Spleen (tissue), 11 donors: ENCODE measurements at regions not wholly inside any gene's neighbourhood (a gene's known extent, or its start where the extent isn't known, plus 50 kb on each side); places are given as distances from the start of the nearest gene placed in this dataset.

Experiments used
- DNase-seq: peaks from one replicate; pipeline ENCODE4 v3.0.0-alpha.2; 2020
- H3K27ac ChIP-seq, 8 donors: fragments of 200-600 bp; sonication (generic) in 7 of 8; 1 replicate in 4 of 8; 2 replicates in 4 of 8; pipeline versions ENCODE4 v1.5.0 to v1.8.0; 2016 to 2021; ENCODE audit warnings: inconsistent platforms in 4 of 8, mild to moderate bottlenecking in 4 of 8, moderate library complexity in 1 of 8
- H3K27me3 ChIP-seq, 7 donors: fragments of 200-600 bp; sonication (generic) in 6 of 7; replicated peaks in 1 of 7; 1 replicate in 4 of 7; 2 replicates in 3 of 7; pipeline versions ENCODE4 v1.5.0 to v1.8.0; 2016 to 2021; ENCODE audit warnings: inconsistent platforms in 3 of 7, mild to moderate bottlenecking in 1 of 7
- H3K36me3 ChIP-seq, 6 donors: fragments of 200-600 bp; sonication (generic) in 5 of 6; 1 replicate in 4 of 6; 2 replicates in 2 of 6; pipeline versions ENCODE4 v1.5.0 to v1.8.0; 2016 to 2021; ENCODE audit warnings: inconsistent platforms in 2 of 6
- H3K4me1 ChIP-seq, 6 donors: fragments of 200-600 bp; sonication (generic) in 5 of 6; 1 replicate in 3 of 6; 2 replicates in 3 of 6; pipeline versions ENCODE4 v1.5.0 to v1.8.0; 2016 to 2021; ENCODE audit warnings: inconsistent platforms in 3 of 6
- H3K4me3 ChIP-seq, 8 donors: fragments of 200-600 bp; sonication (generic) in 7 of 8; 1 replicate in 4 of 8; 2 replicates in 4 of 8; pipeline versions ENCODE4 v1.5.0 to v1.8.0; 2016 to 2021; ENCODE audit warnings: inconsistent platforms in 4 of 8, mild to moderate bottlenecking in 4 of 8, moderate library complexity in 2 of 8
- H3K9me3 ChIP-seq, 8 donors: fragments of 200-600 bp; sonication (generic) in 7 of 8; 1 replicate in 4 of 8; 2 replicates in 4 of 8; pipeline versions ENCODE4 v1.5.0 to v1.8.0; 2016 to 2021; ENCODE audit warnings: inconsistent platforms in 4 of 8
- CTCF ChIP-seq, 11 experiments: fragments of 200-600 bp in 7 of 11; fragments of 450-650 bp in 4 of 11; sonication (generic) in 4 of 11; IDR thresholded peaks in 8 of 11; conservative IDR thresholded peaks in 3 of 11; 1 replicate in 7 of 11; 2 replicates in 4 of 11; pipeline versions ENCODE4 v1.4.0 to v1.8.0; 2016 to 2021; ENCODE audit warnings: antibody characterized with exemption in 11 of 11, inconsistent platforms in 4 of 11, mild to moderate bottlenecking in 1 of 11
- POLR2A ChIP-seq, 3 donors: fragments of 450-650 bp; IDR thresholded peaks; one replicate each; pipeline ENCODE4 v1.5.1; 2017; ENCODE audit warnings: antibody characterized with exemption in 3 of 3, mild to moderate bottlenecking in 1 of 3
- POLR2AphosphoS5 ChIP-seq, 3 donors: sonication (generic); formaldehyde crosslinking; IDR thresholded peaks; one replicate each; pipeline ENCODE4 v1.5.1; 2017; ENCODE audit warnings: antibody characterized with exemption in 3 of 3
- WGBS, 5 donors: extraction: QIAGEN DNeasy Blood & Tissue Kit in 3 of 5; methylation state at CpG; one replicate each; pipeline versions ENCODE4 v1.1.5 to v1.1.7; 2013 to 2018; 5-methylcytosine and 5-hydroxymethylcytosine counted together
- intact Hi-C: fragments of 100-400 bp; cut with DNase I; formaldehyde crosslinking; loops from one replicate; pipeline ENCODE4 v1.15.0; 2023; ENCODE audit warnings: low total_unique reads
- donor health status: healthy with polysubstance abuse.
- donor health status: DM: no; HTN: no; CAD: no; lungs with moderate emphysema.
- donor health status: DM: no; HTN: no; CAD: no.
- donor health status: Bipolar disorder and iron deficiency.
- donor health status: healthy.
- donor health status: DM: no; HTN: no; CAD: no.
- donor health status: DM: yes; HTN: yes; CAD: no.

- H3K9me3 ChIP-seq, result no peaks in the 10 kb centered on the region
- no peaks in the 10 kb centered on the region for H3K36me3 ChIP-seq
- H3K27ac ChIP-seq, result no peak overlapping the region
- no peaks in the 10 kb centered on the region for H3K27me3 ChIP-seq
- WGBS, 5 donors, result 66 to 77% (median 73%) methylated on average over 4 of the region's 4 CpGs
- no peak overlapping the region for H3K4me3 ChIP-seq
- intact Hi-C loops, result no loop called here
- no peak for TF ChIP-seq CTCF (IDR thresholded peaks at IDR 0.05 in 8 of 11, conservative IDR thresholded peaks at IDR 0.05 in 3 of 11)
- TF ChIP-seq POLR2AphosphoS5 (IDR thresholded peaks at IDR 0.05), result no peak
- no peak for TF ChIP-seq POLR2A (IDR thresholded peaks at IDR 0.05)
- DNase-seq, result no peak
- H3K4me1 ChIP-seq, result no peaks in the 10 kb centered on the region
Observed at GRCh38 chr2:34660741-34661140, 1061.6 kb upstream of the FAM98A start.

- H3K36me3 ChIP-seq, result no peaks in the 10 kb centered on the region
- no peaks in the 10 kb centered on the region for H3K4me1 ChIP-seq
- peaks cover 0 to 14% (median 0%) of the 10 kb centered on the region in 8 donors for H3K9me3 ChIP-seq
- no peak overlapping the region for H3K27ac ChIP-seq
- intact Hi-C loops, result no loop called here
- H3K4me3 ChIP-seq, result no peak overlapping the region
- TF ChIP-seq POLR2AphosphoS5 (IDR thresholded peaks at IDR 0.05), result no peak
- WGBS, 5 donors, result 59 to 69% (median 62%) methylated on average over 3 of the region's 3 CpGs
- H3K27me3 ChIP-seq, result no peaks in the 10 kb centered on the region
- DNase-seq, result no peak
Observed at GRCh38 chr2:34656632-34657031, 1057.5 kb upstream of the FAM98A start.

- TF ChIP-seq CTCF (IDR thresholded peaks at IDR 0.05 in 8 of 11, conservative IDR thresholded peaks at IDR 0.05 in 3 of 11), result no peak
- TF ChIP-seq POLR2AphosphoS5 (IDR thresholded peaks at IDR 0.05), result no peak
- TF ChIP-seq POLR2A (IDR thresholded peaks at IDR 0.05), result no peak
- Histone ChIP-seq H3K4me3 (no peak overlapping the region), H3K27ac (no peak overlapping the region), H3K27me3 (no peaks in the 10 kb centered on the region), H3K9me3 (peaks cover 0 to 20% (median 0%) of the 10 kb centered on the region in 8 donors), H3K36me3 (no peaks in the 10 kb centered on the region), H3K4me1 (no peaks in the 10 kb centered on the region)
- 73 to 79% (median 75%) methylated on average over 1 of the region's 1 CpG for WGBS, 5 donors
- intact Hi-C loops, result no loop called here
- DNase-seq, result no peak
Observed at GRCh38 chr2:34652636-34653035, 1053.5 kb upstream of the FAM98A start.

GRCh38 chr2:34646901-34647300, 1047.8 kb upstream of the FAM98A start:
- Histone ChIP-seq H3K27ac (no peak overlapping the region), H3K36me3 (no peaks in the 10 kb centered on the region), H3K9me3 (peaks cover 0 to 25% (median 0%) of the 10 kb centered on the region in 8 donors), H3K4me1 (no peaks in the 10 kb centered on the region), H3K27me3 (no peaks in the 10 kb centered on the region), H3K4me3 (no peak overlapping the region)
- TF ChIP-seq POLR2AphosphoS5 (IDR thresholded peaks at IDR 0.05) (no peak), CTCF (IDR thresholded peaks at IDR 0.05 in 8 of 11, conservative IDR thresholded peaks at IDR 0.05 in 3 of 11) (no peak)
- 88 to 97% (median 91%) methylated on average over 3 of the region's 3 CpGs for WGBS, 5 donors
- no peak for DNase-seq
- intact Hi-C loops, result no loop called here

- Histone ChIP-seq H3K9me3 (peaks cover 0 to 45% (median 31%) of the 10 kb centered on the region in 8 donors), H3K4me1 (no peaks in the 10 kb centered on the region), H3K27me3 (no peaks in the 10 kb centered on the region), H3K27ac (no peak overlapping the region), H3K4me3 (no peak overlapping the region), H3K36me3 (no peaks in the 10 kb centered on the region)
- intact Hi-C loops, result no loop called here
- DNase-seq, result no peak
- 88 to 100% (median 92%) methylated on average over 1 of the region's 1 CpG for WGBS, 5 donors
- TF ChIP-seq CTCF (IDR thresholded peaks at IDR 0.05 in 8 of 11, conservative IDR thresholded peaks at IDR 0.05 in 3 of 11), result no peak
- TF ChIP-seq POLR2A (IDR thresholded peaks at IDR 0.05), result no peak
- TF ChIP-seq POLR2AphosphoS5 (IDR thresholded peaks at IDR 0.05), result no peak
Observed at GRCh38 chr2:34632327-34632726, 1033.2 kb upstream of the FAM98A start.
